Loucy (cell line): ENCODE measurements at regions not wholly inside any gene's neighbourhood (a gene's known extent, or its start where the extent isn't known, plus 50 kb on each side); places are given as distances from the start of the nearest gene placed in this dataset.

Source experiments
- H2AFZ ChIP-seq: fragments of 200-600 bp; sonication (generic); 2 replicates; pipeline ENCODE4 v1.6.0; 2016; ENCODE audit warnings: antibody characterized with exemption, mild to moderate bottlenecking, low read length, moderate library complexity
- H3F3A ChIP-seq: fragments of 200-600 bp; 2 replicates; pipeline ENCODE4 v1.6.0; 2016; ENCODE audit warnings: antibody characterized with exemption, low read depth, mild to moderate bottlenecking
- H3K27me3 ChIP-seq: fragments of 200-600 bp; sonication (generic); 2 replicates; pipeline ENCODE4 v1.6.1; 2014; ENCODE audit warnings: low read length, mild to moderate bottlenecking; ENCODE audit not compliant: insufficient read depth, poor library complexity, severe bottlenecking
- H3K36me3 ChIP-seq: fragments of 200-600 bp; sonication (generic); 2 replicates; pipeline ENCODE4 v1.6.1; 2016; ENCODE audit warnings: low read length; ENCODE audit not compliant: insufficient read depth
- H3K4me1 ChIP-seq: fragments of 200-600 bp; sonication (generic); 2 replicates; pipeline ENCODE4 v1.5.1; 2014; ENCODE audit warnings: low read length, mild to moderate bottlenecking; ENCODE audit not compliant: insufficient read depth, poor library complexity, severe bottlenecking
- H3K4me2 ChIP-seq: fragments of 200-600 bp; sonication (generic); 2 replicates; pipeline ENCODE4 v1.6.0; 2014; ENCODE audit warnings: antibody characterized with exemption, low read length, low read depth, mild to moderate bottlenecking; ENCODE audit not compliant: poor library complexity, severe bottlenecking
- H3K4me3 ChIP-seq: fragments of 200-600 bp; sonication (generic); 2 replicates; pipeline ENCODE4 v1.5.1; 2014; ENCODE audit warnings: low read length, mild to moderate bottlenecking, mixed read lengths; ENCODE audit not compliant: poor library complexity, severe bottlenecking
- H3K79me2 ChIP-seq: fragments of 200-600 bp; sonication (generic); 2 replicates; pipeline ENCODE4 v1.6.1; 2014; ENCODE audit warnings: low read length; ENCODE audit not compliant: insufficient read depth
- H3K9ac ChIP-seq: fragments of 200-600 bp; sonication (generic); 2 replicates; pipeline ENCODE4 v1.6.0; 2014; ENCODE audit warnings: mild to moderate bottlenecking, low read depth, low read length, moderate library complexity; ENCODE audit not compliant: poor library complexity, severe bottlenecking
- H3K9me2 ChIP-seq: fragments of 200-600 bp; sonication (generic); replicated peaks from 2 replicates; pipeline ENCODE4 v1.6.1; 2016; ENCODE audit warnings: low read depth, low read length, mixed read lengths
- H3K9me3 ChIP-seq: fragments of 200-600 bp; sonication (generic); 2 replicates; pipeline ENCODE4 v1.6.1; 2014; ENCODE audit warnings: mild to moderate bottlenecking, antibody characterized with exemption, low read length, low read depth; ENCODE audit not compliant: insufficient read depth
- H4K20me1 ChIP-seq: fragments of 200-600 bp; sonication (generic); 2 replicates; pipeline ENCODE4 v1.6.0; 2014; ENCODE audit warnings: antibody characterized with exemption, low read length, mild to moderate bottlenecking; ENCODE audit not compliant: insufficient read depth, poor library complexity, severe bottlenecking
- EZH2phosphoT487 ChIP-seq: fragments of 200-600 bp; IDR thresholded peaks from 2 replicates; pipeline ENCODE4 v1.6.1; 2018; ENCODE audit warnings: antibody characterized with exemption, mild to moderate bottlenecking, moderate library complexity, borderline replicate concordance
- TF ChIP-seq, protein P1 (sequence below): fragments of 200-600 bp; sonication (generic); conservative IDR thresholded peaks from 2 replicates; pipeline ENCODE4 v1.5.1; 2014; ENCODE audit warnings: mild to moderate bottlenecking, antibody characterized with exemption, low read length

DNA sequence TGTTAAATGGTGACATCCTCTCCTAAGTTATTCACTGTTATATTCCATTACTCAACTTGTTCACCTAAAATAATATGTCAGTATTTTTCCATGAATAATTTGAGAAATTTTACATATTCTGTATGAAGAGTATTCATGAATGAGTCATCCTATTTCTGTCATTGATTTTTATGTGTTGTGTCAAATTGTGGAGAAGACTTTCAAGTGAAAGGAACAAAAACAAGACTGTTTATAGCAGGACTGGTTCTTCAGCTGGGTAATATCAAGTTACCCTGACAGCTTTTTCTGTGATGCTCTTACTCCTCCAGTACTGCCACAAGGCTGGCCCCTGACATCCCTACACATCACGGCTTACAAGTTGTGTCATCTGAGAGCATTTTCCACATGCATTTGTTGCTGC, 847.7 kb downstream of the NCAM2 start:
- H3K9me3 ChIP-seq = no peaks in the 10 kb centered on the region
- no peaks in the 10 kb centered on the region for H4K20me1 ChIP-seq
- H3K27me3 ChIP-seq = no peaks in the 10 kb centered on the region
- no peaks in the 10 kb centered on the region for H3K4me1 ChIP-seq
- no peak overlapping the region for H3K4me2 ChIP-seq
- no peaks in the 10 kb centered on the region for H3K36me3 ChIP-seq
- no peak overlapping the region for H3K9ac ChIP-seq
- no peaks in the 10 kb centered on the region for H3F3A ChIP-seq
- TF ChIP-seq EZH2phosphoT487 = no peak
- TF ChIP-seq, protein P1, sequence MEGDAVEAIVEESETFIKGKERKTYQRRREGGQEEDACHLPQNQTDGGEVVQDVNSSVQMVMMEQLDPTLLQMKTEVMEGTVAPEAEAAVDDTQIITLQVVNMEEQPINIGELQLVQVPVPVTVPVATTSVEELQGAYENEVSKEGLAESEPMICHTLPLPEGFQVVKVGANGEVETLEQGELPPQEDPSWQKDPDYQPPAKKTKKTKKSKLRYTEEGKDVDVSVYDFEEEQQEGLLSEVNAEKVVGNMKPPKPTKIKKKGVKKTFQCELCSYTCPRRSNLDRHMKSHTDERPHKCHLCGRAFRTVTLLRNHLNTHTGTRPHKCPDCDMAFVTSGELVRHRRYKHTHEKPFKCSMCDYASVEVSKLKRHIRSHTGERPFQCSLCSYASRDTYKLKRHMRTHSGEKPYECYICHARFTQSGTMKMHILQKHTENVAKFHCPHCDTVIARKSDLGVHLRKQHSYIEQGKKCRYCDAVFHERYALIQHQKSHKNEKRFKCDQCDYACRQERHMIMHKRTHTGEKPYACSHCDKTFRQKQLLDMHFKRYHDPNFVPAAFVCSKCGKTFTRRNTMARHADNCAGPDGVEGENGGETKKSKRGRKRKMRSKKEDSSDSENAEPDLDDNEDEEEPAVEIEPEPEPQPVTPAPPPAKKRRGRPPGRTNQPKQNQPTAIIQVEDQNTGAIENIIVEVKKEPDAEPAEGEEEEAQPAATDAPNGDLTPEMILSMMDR = no peak
- H2AFZ ChIP-seq = no peak overlapping the region
- H3K9me2 ChIP-seq = no peaks in the 10 kb centered on the region
- no peaks in the 10 kb centered on the region for H3K79me2 ChIP-seq
- no peak overlapping the region for H3K4me3 ChIP-seq

DNA sequence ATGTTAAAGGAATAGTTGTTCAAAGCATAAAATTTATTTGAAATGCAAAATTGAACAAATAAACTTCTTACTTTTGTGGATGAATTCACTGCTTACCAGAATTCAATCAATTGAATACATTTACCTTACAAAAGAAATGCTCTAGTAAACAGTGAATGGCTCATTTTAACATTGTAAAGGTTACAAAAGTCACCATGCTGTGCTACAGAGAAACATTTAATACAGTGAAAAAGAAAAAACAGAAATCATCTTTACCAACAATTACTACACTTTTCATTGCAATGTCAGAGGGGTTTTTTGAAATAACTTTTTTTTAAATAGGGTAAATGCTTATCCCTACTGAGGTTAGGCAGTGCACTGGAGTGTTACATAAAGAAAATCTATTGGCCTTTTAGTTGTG, 853.0 kb downstream of the NCAM2 start:
- Histone ChIP-seq H3K4me1 (no peaks in the 10 kb centered on the region), H2AFZ (no peak overlapping the region), H3K9ac (no peak overlapping the region), H3K4me2 (no peak overlapping the region), H3K79me2 (no peaks in the 10 kb centered on the region), H3K9me3 (no peaks in the 10 kb centered on the region), H3K27me3 (no peaks in the 10 kb centered on the region), H3F3A (no peaks in the 10 kb centered on the region), H4K20me1 (no peaks in the 10 kb centered on the region), H3K36me3 (no peaks in the 10 kb centered on the region), H3K9me2 (no peaks in the 10 kb centered on the region), H3K4me3 (no peak overlapping the region)
- TF ChIP-seq, protein P1 = no peak
- no peak for TF ChIP-seq EZH2phosphoT487

DNA sequence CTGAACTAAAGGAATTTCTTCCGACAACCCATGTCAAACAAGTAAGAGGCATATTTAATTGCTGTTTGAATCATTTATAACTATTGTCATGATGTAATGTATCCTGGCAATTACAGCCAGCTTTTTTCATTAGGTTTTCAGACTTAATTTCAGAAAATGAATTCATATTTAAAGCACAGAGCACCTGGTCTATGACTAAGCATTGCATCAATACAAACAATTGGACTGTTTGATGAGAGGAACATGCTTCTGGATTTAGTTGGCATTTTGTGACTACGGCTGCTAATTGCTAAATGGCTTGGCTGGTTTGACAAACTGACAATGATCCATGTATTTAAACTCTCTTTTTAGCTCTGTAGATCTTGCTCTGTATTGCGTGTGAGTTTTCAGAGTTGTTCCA, 853.4 kb downstream of the NCAM2 start:
- Histone ChIP-seq H3F3A (no peaks in the 10 kb centered on the region), H3K9ac (no peak overlapping the region), H3K4me2 (no peak overlapping the region), H2AFZ (no peak overlapping the region), H3K9me2 (no peaks in the 10 kb centered on the region), H4K20me1 (no peaks in the 10 kb centered on the region), H3K4me3 (no peak overlapping the region), H3K9me3 (no peaks in the 10 kb centered on the region), H3K79me2 (no peaks in the 10 kb centered on the region), H3K4me1 (no peaks in the 10 kb centered on the region), H3K27me3 (no peaks in the 10 kb centered on the region), H3K36me3 (no peaks in the 10 kb centered on the region)
- TF ChIP-seq, protein P1 = no peak
- TF ChIP-seq EZH2phosphoT487 = no peak
